Renal pelvis (tissue), 1 donor: ENCODE measurements at regions not wholly inside any gene's neighbourhood (a gene's known extent, or its start where the extent isn't known, plus 50 kb on each side); places are given as distances from the start of the nearest gene placed in this dataset.
A peak's percentile ranks its signal among the peaks of the same experiment; 100 is the strongest.

Experiments
- DNase-seq: peaks from one replicate; pipeline ENCODE4 v3.0.0-alpha.2; 2013

DNA sequence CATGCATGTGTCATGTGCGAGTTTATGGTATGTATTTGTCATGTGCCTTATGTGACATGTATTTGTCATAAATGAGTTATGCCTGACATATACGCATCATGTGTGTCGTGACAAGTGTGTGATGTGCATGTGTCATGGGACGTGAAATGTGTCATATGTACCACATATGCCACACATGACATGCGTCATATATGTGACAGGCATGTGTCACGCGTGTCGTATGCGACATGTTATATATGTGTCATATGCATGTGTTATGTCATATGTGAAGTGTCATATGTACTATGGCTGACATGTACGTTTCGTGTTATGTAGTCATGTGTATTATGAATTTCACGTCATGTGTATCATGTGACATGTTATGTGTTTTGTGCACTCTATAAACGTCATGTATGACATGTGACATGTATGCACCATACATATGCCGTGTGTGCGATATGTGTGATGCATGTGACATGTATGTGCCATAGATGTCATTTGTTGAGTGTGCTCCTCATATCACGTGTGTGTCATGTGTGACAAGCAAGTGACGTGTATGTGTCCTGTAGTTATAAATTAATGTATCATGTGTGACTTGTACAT lies 2152.3 kb upstream of the PIK3C3 start:
- DNase-seq, result no peak

GRCh38 chr18:39801848-39802247 lies 2153.2 kb upstream of the PIK3C3 start:
- no peak for DNase-seq

GRCh38 chr18:39801010-39801409 lies 2154.0 kb upstream of the PIK3C3 start:
- DNase-seq, result no peak

- no peak for DNase-seq
Measured at GRCh38 chr18:39799006-39799405, 2156.0 kb upstream of the PIK3C3 start.

- no peak for DNase-seq
Measured at GRCh38 chr18:39796393-39796792, 2158.6 kb upstream of the PIK3C3 start.

GRCh38 chr18:39795350-39795749 lies 2159.7 kb upstream of the PIK3C3 start:
- DNase-seq, result no peak

DNA sequence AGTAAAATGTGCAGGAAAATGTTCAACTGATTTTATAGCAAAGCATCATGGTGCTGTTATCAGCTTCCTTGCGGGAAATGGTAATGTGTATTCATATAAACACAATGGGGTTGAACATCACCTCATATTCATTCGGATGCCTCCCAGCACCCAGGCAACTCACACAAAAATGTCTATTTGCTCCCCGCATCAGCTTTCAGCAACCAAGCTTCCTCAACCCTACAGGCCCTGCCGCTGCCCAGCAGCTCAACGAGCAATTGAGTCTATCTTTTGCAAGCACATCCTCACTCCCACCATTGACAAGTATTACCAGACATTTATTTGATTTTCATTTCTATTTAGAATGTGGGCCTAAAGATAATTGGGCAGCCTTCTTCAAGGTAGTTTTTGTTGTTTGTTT lies 2161.4 kb upstream of the PIK3C3 start:
- no peak for DNase-seq

DNA sequence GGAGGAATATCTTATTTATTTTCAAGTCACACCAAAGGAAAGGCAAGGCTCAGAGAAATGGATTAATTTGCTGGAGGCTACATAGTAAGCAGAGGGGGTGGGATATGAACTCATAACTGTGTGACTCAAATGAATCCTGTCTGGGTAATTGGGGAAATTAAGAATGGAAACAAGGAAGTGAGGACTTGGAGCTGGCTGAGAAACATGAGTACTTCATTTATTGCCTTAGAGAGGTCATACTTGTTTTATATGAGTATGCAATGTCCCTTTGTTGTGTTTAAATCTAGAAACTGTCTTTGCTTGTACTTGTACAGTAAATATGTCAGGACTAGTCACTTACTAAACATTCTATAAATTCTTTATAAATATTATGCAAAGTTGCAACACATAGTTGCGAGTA lies 2166.7 kb upstream of the PIK3C3 start:
- DNase-seq, result no peak

- no peak for DNase-seq
Measured at GRCh38 chr18:39786477-39786876, 2168.6 kb upstream of the PIK3C3 start.

DNA sequence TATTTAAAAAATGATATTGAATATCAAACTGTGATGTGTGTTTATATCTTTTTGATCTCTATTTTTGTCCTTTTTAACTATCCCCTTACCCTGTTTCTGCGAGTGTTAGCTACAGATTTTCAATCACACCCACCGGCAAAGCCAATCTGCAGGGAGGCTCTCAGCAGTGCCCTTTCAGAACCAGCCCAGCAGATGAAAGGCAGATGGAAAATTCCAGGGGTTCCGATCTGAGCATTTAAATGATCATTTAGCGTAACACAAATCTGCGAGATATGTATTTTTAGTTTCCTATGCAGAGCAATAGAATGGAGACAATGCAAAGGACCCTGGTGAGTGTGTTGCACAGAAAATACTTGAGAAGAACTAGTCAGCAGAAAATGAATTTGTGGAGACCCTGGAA lies 2170.5 kb upstream of the PIK3C3 start:
- DNase-seq, result no peak

DNA sequence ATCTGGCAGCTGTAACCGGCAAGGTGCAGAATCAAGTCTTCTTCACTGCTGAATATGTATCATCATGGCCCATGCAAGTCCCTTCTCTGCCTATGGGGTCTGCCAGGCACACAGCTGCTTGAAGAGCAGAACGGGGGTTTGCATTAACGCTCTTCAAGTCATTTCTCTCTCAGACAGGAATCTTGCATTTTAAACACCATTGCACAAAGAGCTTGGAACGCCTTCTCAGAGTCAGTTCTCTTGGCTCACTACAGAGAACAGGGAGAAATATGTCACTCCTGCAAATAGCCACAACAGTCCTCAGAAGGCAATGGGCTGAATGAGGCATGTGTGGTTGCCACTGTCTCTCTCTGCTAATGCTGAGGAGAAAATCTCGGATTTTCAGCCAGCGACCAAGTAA lies 2173.5 kb upstream of the PIK3C3 start:
- DNase-seq, result no peak

- DNase-seq, result peak; percentile 28
Measured at GRCh38 chr18:39780774-39781173, 2174.3 kb upstream of the PIK3C3 start.

DNA sequence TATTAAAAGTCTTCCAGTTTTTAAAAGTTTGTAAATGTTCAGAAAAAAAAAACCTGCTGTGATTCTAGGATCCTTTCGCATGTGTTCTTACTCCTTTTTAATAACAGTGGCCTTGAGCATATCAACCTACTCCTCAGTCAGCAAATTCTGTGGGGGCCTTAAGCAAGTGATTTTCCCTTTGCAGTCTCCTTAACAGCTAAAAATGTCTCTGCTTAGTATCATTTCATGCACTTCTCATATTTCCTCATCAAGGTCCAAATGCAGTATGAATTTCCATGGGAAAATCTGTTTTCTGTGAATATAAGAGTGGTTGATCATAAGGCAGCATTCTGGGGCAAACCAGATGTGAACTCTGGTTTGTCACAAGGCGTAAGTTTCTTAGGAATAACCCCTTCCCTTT lies 2175.1 kb upstream of the PIK3C3 start:
- no peak for DNase-seq

DNA sequence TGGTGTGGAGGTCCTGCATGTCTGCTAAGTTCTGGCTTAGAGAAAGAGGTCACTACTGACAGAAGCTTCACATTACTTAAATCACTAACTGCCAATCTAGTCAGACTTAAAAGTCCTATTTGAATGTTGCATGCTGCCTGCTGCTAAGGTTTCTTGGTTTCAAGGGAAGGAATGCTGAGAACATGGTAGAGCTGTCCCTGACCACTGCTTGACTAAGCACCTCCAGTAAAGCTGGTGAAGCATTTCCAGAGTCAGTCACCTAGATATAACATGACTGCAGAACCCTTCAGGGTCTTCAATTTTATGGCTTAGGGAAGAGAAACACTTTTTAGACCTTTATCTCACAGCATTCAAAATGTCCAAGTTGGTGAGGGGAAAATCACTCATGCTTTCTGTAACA lies 2178.3 kb upstream of the PIK3C3 start:
- no peak for DNase-seq

DNA sequence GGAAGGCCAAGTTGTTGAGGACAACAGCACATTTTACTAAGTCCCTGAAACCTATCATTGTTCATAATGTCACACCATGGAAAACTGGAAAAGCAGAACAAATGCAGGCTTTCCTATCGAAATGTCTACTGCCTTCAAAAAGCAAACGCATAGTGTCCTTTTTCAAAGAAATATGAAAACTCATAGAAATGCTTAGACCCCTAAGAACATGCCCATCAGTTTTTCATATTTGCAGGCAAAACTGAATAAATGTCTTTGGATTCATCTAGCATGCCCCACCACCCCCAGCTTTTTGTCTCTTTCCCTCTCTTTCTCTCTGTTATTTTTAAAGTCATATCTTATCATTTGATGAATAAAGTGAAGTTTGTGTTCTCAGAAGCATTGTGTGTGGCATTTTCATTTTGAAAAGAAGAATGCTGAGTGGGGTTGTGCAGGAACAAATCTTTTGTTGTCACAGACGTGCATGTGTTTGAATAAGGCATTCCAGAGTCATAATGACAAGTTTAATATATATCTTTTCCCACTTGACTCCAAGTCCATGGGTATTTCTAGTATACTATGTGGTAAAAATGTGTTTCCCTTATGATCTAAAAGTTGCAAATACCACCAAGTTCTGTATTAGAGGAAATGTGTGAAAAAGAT lies 2180.0 kb upstream of the PIK3C3 start:
- DNase-seq, result no peak

DNA sequence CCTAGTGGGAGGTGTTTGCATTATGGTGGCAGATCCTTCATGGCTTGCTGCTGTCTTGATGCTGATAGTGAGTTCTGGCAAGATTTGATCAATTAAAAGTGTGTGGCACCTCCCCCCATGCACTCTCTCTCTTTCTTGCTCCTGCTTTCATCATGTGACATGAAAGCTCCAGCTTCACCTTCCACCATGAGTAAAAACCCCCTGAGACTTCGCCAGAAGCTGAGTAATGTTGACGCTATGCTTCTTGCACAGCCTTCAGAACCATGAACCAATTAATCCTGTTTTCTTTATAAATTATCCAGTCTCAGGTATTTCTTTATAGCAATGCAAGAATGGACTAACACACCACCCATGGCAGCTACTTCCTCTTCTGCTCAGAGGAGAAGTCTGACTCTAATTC lies 2181.4 kb upstream of the PIK3C3 start:
- no peak for DNase-seq

DNA sequence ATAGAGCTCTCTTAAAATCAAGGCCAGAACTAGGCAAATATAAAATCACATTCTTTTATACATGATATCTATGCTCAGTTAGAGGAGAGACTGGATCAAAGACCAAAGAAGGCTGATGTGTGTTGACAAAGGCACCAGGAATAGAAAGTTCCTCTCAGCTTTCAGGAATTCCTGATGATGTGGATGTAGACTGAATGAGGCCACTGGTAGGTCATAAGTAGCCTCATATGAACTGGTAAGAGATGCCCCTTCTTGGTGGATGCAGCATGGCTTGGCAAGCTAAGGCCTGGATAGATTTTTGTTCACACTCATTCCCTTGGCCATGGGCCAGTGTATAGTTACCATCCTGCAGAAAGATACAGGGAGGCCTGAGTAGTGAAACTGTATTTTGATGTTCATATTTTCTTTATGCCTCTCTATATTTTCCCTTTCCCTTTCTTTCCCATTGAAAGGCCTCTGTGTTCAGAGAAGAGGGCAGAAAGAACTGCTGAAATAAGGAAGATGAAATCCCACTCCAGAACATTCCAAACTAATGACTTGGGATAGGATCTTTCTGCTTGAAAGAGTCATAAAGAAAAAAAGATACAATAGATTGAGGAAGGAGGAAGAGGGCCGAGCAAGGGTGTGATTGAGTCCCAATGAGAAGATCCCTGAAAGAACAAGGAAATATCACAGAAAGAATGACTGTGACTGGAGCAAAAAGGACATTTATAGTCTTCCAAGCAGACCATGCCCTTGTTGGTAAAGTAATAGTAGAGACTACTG lies 2182.7 kb upstream of the PIK3C3 start:
- DNase-seq, result no peak

- DNase-seq, result no peak
Measured at GRCh38 chr18:39770399-39770798, 2184.6 kb upstream of the PIK3C3 start.

DNA sequence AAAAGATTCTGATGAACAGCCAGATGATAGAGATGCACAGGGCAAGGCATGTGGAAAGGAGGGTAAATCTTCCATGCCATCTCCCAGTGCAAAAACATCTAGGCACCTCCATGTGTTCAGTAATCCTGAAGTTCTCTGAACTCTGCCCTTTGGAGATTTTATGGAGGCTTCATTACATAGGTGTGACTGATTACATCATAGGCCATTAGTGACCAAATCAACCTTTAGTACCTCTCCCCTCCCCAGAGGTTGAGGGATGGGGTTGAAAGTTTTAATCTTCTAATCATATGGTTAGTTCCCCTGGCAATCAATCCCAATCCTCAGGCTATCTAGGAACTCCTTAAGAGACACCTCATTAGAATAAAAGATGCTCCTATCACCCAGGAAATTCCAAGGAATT lies 2190.2 kb upstream of the PIK3C3 start:
- DNase-seq, result no peak

- no peak for DNase-seq
Measured at GRCh38 chr18:39761273-39761672, 2193.8 kb upstream of the PIK3C3 start.

DNA sequence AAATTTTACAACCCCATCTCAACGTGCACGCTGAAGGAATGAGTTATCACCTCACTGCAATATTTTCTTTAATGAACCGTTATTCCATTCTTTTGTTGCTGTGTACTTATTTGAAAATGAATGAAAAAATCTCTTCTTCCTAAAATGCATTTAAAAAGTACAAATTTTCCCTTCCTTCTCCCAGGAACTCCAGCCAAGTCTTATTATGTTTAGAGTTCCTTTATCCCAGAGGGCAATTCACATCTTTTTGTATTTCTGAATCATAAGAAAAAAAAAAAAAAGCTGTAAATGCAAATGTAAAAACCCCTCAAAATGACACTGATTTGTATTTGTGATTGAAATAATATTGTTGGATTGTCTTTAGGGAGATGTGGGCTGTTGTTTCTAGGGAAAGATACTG lies 2194.3 kb upstream of the CELF4 start:
- DNase-seq, result no peak

GRCh38 chr18:39753178-39753577 lies 2187.6 kb upstream of the CELF4 start:
- no peak for DNase-seq

DNA sequence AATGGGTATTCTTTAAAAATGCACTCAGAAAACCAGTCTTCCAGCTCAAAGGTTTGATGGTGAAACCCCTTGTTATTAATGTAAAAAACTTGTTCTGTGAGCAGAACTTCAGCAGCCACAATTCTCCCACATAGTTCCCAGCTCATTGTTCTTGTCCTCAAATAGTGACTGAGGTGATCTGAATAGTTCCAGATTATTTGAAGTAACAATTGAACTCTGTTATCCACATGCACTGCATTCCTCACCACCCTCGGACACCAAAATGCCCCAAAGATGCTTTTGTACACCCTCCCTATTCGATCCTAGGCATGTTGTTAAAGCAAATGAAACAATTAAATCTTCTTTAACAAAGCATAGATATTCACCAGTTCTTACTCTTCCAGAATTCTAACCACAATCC lies 2186.8 kb upstream of the CELF4 start:
- no peak for DNase-seq

DNA sequence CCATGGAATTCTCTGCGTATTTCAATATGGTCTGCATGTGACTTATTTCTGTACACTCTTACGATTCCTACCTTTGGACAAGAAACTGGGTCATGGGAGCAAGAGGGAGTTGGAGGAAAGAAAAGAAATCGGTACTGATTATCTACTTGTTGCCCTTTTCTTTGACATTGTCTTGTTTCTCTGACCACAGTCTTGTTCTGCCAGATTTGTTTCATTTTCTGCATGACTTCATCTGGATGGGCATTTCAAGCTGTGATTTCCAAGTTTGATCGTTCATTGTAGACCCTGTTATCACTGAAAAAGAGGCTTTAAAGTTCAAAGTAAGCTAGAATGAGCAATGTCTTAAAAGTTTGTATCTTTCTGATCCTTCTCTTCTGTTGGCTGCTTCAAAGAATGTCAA lies 2186.3 kb upstream of the CELF4 start:
- no peak for DNase-seq
